T-helper 2 cell treated with Interferon-gamma antibody and Interleukin-4, amounts not matched to agents 5 μg/mL and 100 μg/mL, for 36 hours (primary cell): ENCODE measurements at regions not wholly inside any gene's neighbourhood (a gene's known extent, or its start where the extent isn't known, plus 50 kb on each side); places are given as distances from the start of the nearest gene placed in this dataset.

Source experiments
- DNase-seq: peaks from one replicate; pipeline ENCODE4 v3.0.0; 2021; ENCODE audit warnings: low spot score
- H3K27ac Mint-ChIP-seq: one replicate; pipeline ENCODE4 v1.8.0; 2021; ENCODE audit warnings: mild to moderate bottlenecking, mixed read lengths
- H3K27me3 Mint-ChIP-seq: one replicate; pipeline ENCODE4 v1.8.0; 2021; ENCODE audit warnings: low read depth, mixed read lengths
- H3K36me3 Mint-ChIP-seq: one replicate; pipeline ENCODE4 v1.8.0; 2021; ENCODE audit warnings: low read depth, mixed read lengths
- H3K4me1 Mint-ChIP-seq: one replicate; pipeline ENCODE4 v1.8.0; 2021; ENCODE audit warnings: low read depth, mixed read lengths
- H3K4me3 Mint-ChIP-seq: one replicate; pipeline ENCODE4 v1.8.0; 2022; ENCODE audit warnings: mild to moderate bottlenecking, moderate library complexity, mixed read lengths
- H3K9me3 Mint-ChIP-seq: one replicate; pipeline ENCODE4 v1.8.0; 2021; ENCODE audit warnings: mixed read lengths

DNA sequence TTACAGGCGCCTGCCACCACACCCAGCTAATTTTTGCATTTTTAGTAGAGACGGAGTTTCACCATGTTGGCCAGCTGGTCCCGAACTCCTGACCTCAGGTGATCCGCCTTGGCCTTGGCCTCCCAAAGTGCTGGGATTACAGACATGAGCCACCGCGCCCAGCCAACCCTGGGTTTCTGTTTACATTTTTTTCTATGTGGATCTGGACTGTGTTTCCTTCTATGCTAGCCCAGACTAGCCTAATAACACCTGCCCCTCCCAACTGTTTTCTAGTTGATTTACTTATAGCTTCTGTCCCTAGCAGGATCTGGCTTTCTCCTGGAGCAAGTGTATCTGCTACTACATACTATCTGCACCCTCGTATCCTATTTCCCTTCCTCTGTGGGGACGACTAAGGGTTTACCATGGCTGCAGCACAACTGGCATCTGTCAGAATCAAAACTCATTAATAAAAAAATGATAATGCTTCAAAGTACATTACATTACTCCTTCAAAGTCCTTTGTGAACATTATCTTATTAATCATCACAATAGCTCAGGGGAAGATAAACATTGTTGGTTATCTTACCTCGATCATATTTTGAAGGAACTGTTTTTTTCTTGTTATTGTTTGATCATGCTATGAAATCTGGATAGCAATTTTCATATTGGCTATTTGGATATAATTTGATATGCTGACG, 228.3 kb downstream of the KLF5 start:
- no peak overlapping the region for H3K4me3 Mint-ChIP-seq
- H3K9me3 Mint-ChIP-seq = no peaks in the 10 kb centered on the region
- H3K27me3 Mint-ChIP-seq = peaks cover 34% of the 10 kb centered on the region
- DNase-seq = no peak
- H3K36me3 Mint-ChIP-seq = no peaks in the 10 kb centered on the region
- H3K27ac Mint-ChIP-seq = no peak overlapping the region
- peaks cover 2% of the 10 kb centered on the region for H3K4me1 Mint-ChIP-seq

DNA sequence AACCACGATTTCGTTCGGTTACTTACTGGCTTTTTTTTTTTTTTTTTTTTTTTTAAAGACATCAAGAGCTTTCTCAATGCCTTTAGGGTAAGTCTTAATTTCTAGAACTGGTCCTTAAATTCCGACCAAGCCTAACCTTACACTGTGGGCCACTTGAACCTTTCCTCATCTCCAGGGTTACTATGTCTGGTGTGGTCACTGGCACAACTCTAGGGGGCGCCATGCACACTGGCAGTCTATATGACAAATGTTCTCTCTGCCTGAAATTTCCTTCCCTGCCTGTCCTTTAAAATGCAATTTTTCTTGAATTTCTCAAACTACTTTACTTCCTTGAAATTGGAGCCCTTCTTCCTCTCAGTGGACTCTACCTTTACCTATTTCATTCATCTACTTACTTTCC, 227.4 kb downstream of the KLF5 start:
- H3K9me3 Mint-ChIP-seq = peaks cover 4% of the 10 kb centered on the region
- DNase-seq = no peak
- H3K36me3 Mint-ChIP-seq = no peaks in the 10 kb centered on the region
- H3K27me3 Mint-ChIP-seq = peaks cover 30% of the 10 kb centered on the region
- H3K27ac Mint-ChIP-seq = no peak overlapping the region
- H3K4me1 Mint-ChIP-seq = peaks cover 2% of the 10 kb centered on the region
- no peak overlapping the region for H3K4me3 Mint-ChIP-seq

DNA sequence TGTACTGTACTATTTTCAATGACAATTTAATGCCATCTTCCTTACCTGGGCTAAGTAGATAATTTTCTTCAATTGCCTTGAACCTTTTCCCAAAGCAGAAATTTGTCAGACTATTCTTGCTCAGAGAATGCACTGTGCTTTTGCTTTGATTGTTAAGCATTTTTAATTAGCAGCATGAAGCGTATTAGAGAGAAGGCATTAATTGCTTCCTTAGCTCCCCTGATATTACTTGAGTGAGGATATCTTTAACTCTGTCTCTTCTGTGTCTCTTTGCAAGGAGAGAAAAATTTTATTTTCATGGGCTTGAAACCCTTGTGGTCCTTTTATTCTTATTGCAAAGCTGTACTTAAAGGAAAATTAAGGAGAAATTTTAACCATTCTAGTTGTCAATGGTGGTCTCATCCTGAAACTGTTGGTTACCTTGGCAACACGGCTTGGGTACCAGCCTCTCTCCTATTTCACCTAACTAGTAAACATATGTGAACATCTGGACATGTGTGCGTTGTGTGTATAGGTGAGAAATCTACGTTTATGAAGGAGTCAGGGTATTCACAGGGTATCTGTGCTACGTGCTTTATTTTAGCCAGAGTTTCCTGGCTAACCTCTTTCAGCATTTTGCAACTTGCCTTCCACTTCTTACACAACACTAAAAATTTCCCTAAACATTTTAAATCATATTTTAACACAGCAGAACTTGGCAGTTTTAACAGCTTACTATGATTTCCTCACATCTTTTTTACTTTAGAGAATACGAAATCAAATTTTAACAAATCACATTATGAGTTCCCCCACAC, 225.5 kb downstream of the KLF5 start:
- no peak overlapping the region for H3K27ac Mint-ChIP-seq
- no peak for DNase-seq
- peaks cover 23% of the 10 kb centered on the region for H3K27me3 Mint-ChIP-seq
- H3K4me1 Mint-ChIP-seq = peaks cover 3% of the 10 kb centered on the region
- no peak overlapping the region for H3K4me3 Mint-ChIP-seq
- no peaks in the 10 kb centered on the region for H3K36me3 Mint-ChIP-seq
- peaks cover 4% of the 10 kb centered on the region for H3K9me3 Mint-ChIP-seq

DNA sequence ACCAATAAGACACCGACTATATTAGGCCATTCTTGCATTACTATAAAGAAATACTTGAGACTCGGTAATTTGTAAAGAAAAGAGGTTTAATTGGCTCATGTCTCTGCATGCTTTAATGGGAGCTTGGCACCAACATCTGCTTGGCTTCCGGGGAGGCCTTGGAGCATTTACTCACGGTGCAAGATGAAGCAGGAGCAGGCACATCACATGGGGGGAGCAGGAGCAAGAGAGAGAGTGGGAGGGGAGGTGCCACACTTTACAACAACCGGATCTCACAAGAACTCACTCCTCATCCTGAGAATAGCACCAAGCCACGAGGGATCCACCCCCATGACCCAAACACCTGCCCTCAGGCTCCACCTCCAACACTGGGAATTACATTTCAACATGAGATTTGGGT, 224.8 kb downstream of the KLF5 start:
- Mint-ChIP-seq H3K4me1 (peaks cover 6% of the 10 kb centered on the region), H3K27me3 (peaks cover 23% of the 10 kb centered on the region), H3K36me3 (no peaks in the 10 kb centered on the region), H3K9me3 (peaks cover 10% of the 10 kb centered on the region), H3K27ac (no peak overlapping the region), H3K4me3 (no peak overlapping the region)
- no peak for DNase-seq

DNA sequence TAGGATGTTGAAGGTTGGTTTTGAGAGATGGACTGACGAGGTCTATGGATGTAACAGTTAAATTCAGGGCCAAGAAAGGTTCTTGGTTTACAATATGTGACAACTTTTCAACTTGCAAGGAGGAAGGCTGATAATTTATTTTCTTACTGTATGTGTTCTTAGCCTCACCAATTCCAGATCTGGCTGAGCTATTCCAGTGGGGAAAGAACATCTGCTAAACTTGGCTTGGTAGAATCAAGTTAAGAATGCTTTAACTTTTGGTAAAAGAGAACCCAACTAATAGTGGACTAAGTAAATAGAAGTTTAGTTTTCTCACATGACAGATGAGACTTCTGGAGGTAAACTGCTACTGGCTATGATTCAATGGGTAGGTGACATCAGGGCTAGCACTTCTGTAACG, 222.9 kb downstream of the KLF5 start:
- no peak for DNase-seq
- no peak overlapping the region for H3K4me3 Mint-ChIP-seq
- H3K27ac Mint-ChIP-seq = no peak overlapping the region
- peaks cover 11% of the 10 kb centered on the region for H3K36me3 Mint-ChIP-seq
- peaks cover 26% of the 10 kb centered on the region for H3K9me3 Mint-ChIP-seq
- H3K4me1 Mint-ChIP-seq = peaks cover 14% of the 10 kb centered on the region
- H3K27me3 Mint-ChIP-seq = peaks cover 23% of the 10 kb centered on the region

DNA sequence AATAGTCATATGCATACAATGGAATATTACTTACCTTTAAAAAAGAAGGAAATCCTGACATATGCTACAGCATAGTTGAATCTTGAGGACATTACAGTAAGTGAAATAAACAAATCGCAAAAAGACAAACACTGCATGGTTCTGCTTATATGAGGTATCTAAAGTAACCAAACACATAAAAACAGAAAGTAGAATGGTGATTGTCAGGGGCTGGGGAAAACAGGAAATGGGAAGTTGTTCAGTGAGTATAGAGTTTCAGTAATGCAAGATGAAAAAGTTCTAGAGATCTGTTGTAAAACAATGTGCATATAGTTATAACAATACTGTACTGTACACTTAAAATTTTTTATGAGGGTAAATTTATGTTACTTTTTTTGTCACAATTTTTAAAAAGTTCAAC, 219.4 kb downstream of the KLF5 start:
- H3K27me3 Mint-ChIP-seq = peaks cover 7% of the 10 kb centered on the region

DNA sequence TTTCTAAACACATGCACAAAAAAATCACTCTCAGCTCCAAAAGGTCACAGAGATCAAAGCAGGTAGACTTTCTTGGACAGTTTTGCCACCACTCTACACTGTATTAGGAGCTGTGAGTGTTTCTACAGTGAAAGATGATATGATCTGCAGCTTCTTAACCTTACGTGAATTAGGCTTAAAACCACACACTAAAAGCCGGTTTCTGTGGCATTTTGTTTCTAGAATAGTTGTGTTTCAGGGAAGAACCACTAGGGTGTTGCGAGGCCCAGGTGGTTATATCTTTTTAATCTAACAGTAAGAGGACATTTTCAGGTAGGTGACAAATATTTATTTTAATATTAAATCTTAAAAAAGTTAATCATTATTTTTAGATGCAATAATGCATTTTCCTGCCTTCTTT, 216.4 kb downstream of the KLF5 start:
- peaks cover 20% of the 10 kb centered on the region for H3K36me3 Mint-ChIP-seq
- DNase-seq = peak; percentile 12
- H3K27ac Mint-ChIP-seq = peak overlapping the region; percentile 65
- H3K4me3 Mint-ChIP-seq = peak overlapping the region; percentile 32
- no peaks in the 10 kb centered on the region for H3K27me3 Mint-ChIP-seq
- peaks cover 47% of the 10 kb centered on the region for H3K4me1 Mint-ChIP-seq
- peaks cover 42% of the 10 kb centered on the region for H3K9me3 Mint-ChIP-seq

More for the DNA sequence above, 219.4 kb downstream of the KLF5 start:
- Mint-ChIP-seq H3K36me3 (peaks cover 18% of the 10 kb centered on the region), H3K4me3 (no peak overlapping the region), H3K9me3 (peaks cover 34% of the 10 kb centered on the region), H3K27ac (no peak overlapping the region), H3K4me1 (peaks cover 42% of the 10 kb centered on the region)
- no peak for DNase-seq

DNA sequence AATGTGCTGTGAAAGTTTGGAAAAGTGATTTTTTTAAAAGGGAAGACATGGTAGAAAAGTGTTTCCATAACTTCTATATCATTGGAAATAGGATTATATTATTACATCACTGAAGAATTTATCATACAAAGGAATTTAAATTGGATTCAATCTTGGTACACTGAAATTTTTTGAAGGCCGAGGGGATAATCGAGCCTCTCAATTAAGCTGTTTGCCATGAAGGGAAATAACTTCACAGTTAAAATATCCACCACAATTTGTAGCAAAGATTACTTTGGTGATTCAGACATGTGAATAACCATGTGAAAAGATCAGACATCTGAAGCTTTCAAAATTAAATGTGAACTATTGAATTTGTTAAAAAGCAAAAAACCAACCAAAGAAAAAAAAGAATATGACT, 215.3 kb downstream of the KLF5 start:
- no peak for DNase-seq
- Mint-ChIP-seq H3K4me3 (peak overlapping the region; percentile 44), H3K4me1 (peaks cover 44% of the 10 kb centered on the region), H3K27me3 (no peaks in the 10 kb centered on the region), H3K36me3 (peaks cover 20% of the 10 kb centered on the region), H3K9me3 (peaks cover 46% of the 10 kb centered on the region), H3K27ac (peak overlapping the region; percentile 55)

DNA sequence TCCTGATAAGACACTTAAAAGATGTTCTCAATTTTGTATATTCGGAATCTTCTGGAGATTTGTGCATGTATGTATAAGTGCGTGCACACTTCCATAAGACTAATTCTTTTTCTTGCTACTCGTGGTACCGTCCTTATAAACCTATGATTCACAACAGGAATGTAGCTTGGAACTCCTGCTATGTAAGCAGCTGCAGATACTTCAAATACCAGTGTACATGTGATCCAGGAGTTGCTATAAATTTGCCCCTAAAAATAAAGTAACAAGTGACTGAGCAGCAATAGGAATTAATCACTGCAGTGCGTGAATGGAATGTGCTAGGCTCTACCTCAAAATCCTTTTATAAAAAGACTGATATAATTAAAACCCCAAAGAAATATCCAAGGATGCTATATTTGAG, 214.9 kb downstream of the KLF5 start:
- Mint-ChIP-seq H3K27ac (no peak overlapping the region), H3K27me3 (no peaks in the 10 kb centered on the region), H3K4me3 (no peak overlapping the region), H3K9me3 (peaks cover 42% of the 10 kb centered on the region), H3K4me1 (peaks cover 43% of the 10 kb centered on the region), H3K36me3 (peaks cover 20% of the 10 kb centered on the region)
- no peak for DNase-seq

DNA sequence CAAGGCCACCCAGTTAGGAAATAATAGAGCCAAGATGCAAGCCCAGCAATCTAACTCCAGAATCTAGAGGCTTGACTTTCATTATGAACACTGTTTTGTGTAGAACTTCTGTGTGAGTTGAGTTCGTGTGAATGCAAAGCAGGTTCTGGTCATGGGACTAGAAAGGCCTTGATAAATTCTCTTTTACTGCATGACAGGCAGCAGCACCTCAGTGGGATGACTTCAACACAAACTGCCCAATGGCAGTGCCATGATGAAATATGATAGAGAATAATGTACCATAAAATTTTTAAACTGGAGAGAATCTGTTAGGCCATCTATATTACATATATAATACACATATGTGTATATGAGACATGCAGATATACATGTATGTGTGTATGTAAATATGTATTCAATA, 214.5 kb downstream of the KLF5 start:
- no peak for DNase-seq
- H3K27ac Mint-ChIP-seq = no peak overlapping the region

DNA sequence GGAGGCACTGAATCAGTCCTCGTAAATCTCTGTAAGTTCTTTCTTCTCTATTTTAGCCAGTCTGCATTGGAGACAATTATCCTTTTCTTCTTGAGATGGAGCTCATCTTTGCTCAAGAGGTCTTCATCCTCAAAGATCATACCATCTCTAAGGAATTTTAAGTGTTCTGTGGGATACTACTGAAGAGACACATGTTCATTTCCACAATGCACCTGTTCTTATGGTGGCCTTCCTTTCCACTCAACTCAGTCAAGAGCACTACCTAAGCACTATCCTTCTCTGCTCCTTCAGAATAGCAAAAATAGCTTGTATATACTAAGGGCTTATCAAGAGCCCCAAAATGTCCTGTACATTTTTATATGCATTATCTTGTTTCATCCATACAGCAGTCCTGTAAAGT, 214.0 kb downstream of the KLF5 start:
- no peak for DNase-seq
- Mint-ChIP-seq H3K27me3 (no peaks in the 10 kb centered on the region), H3K4me1 (peaks cover 38% of the 10 kb centered on the region), H3K36me3 (peaks cover 16% of the 10 kb centered on the region), H3K9me3 (peaks cover 36% of the 10 kb centered on the region), H3K27ac (no peak overlapping the region), H3K4me3 (no peak overlapping the region)

More for the DNA sequence above, 214.5 kb downstream of the KLF5 start:
- H3K27me3 Mint-ChIP-seq = no peaks in the 10 kb centered on the region
- peaks cover 20% of the 10 kb centered on the region for H3K36me3 Mint-ChIP-seq
- peaks cover 41% of the 10 kb centered on the region for H3K9me3 Mint-ChIP-seq
- H3K4me3 Mint-ChIP-seq = no peak overlapping the region
- H3K4me1 Mint-ChIP-seq = peaks cover 40% of the 10 kb centered on the region

DNA sequence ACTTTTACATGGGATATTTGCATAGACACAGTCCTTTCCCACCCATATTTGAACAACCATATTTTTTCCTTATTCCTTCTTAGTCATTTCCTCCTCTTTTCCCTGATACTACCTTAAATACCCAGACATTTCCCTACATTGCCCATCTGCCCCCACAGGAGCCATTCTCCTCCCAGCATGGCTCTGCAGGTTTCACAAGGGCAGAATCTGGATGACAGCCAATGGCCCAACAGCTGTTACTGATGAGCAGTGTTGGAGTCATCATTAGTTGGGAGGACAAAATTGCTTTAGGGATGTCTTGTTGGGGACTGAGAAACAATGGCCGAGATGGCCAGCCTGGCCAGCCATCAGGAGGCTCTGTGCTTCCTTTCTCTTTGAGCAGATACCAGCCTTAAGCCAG, 209.5 kb downstream of the KLF5 start:
- Mint-ChIP-seq H3K36me3 (peaks cover 2% of the 10 kb centered on the region), H3K4me3 (no peak overlapping the region), H3K27me3 (peaks cover 4% of the 10 kb centered on the region), H3K4me1 (peaks cover 20% of the 10 kb centered on the region), H3K27ac (no peak overlapping the region), H3K9me3 (peaks cover 18% of the 10 kb centered on the region)
- no peak for DNase-seq

DNA sequence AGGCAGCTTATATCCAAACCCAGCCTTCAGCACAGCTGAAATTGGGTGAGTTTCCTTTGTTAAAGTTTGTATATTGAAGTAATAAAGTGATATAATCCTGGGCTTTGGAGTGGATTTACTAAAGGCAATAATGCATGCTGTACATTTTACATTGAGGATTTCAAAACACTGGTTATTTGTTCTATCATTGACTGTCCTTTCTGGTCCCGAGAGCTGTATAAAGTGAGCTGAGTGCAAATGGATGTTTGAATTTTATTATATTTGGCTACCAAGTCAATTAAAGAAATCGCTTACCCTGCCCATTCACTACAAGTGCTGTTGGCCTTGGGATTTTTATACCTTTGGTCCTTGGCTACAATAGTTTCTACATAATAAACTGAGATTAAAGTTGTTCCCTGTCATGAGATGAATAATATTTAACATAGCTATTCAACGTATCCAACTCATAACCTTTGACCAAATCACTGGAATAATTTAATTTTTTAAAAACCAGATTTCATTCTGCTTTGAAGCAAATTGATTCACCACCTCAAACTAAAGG, 207.9 kb downstream of the KLF5 start:
- H3K36me3 Mint-ChIP-seq = no peaks in the 10 kb centered on the region
- peaks cover 4% of the 10 kb centered on the region for H3K27me3 Mint-ChIP-seq
- no peak overlapping the region for H3K4me3 Mint-ChIP-seq
- H3K4me1 Mint-ChIP-seq = peaks cover 14% of the 10 kb centered on the region
- no peak for DNase-seq
- H3K9me3 Mint-ChIP-seq = peaks cover 15% of the 10 kb centered on the region
- no peak overlapping the region for H3K27ac Mint-ChIP-seq

DNA sequence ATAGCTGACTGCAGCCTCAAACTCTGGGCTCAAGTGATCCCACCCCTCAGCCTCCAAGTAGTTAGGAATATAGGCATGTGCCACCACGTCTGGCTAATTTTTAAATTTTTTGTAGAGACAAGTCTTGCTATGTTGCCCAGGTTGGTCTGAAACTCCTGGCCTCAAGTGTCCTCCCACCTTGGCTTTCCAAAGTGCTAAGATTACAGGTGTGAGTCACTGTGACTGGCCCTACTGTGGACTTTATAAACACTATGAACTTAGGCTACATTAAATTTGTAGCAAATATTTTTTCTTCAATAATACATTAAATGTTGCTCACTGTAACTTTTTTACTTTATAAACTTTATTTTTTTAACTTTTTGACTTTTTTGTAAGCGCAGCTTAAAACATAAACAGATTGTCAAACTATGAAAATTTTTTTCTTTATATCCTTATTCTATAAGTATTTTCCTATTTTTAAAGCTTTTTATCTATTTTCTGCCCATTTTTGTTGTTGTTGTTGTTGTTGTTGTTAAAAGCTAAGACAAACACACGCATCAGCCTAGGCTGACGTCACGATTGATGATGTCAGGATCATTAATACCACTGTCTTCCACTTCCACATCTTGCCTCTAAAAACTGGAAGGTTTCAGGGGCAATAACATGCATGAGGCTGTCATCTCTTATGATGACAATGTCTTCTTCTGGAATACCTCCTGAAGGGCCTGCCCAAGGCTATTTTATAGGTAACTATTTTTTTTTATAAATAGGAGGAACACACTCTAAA, 204.2 kb downstream of the KLF5 start:
- Mint-ChIP-seq H3K36me3 (no peaks in the 10 kb centered on the region), H3K4me3 (no peak overlapping the region), H3K27me3 (peaks cover 22% of the 10 kb centered on the region), H3K27ac (no peak overlapping the region), H3K4me1 (peaks cover 14% of the 10 kb centered on the region), H3K9me3 (no peaks in the 10 kb centered on the region)
- DNase-seq = no peak
